Activated CD8-positive, alpha-beta memory T cell treated with anti-CD3 and anti-CD28 coated beads, Interleukin-2, amount 50 U/mL, for 1 hour (primary cell): ENCODE measurements at regions not wholly inside any gene's neighbourhood (a gene's known extent, or its start where the extent isn't known, plus 50 kb on each side); places are given as distances from the start of the nearest gene placed in this dataset.
"Not testable (repeated sequence)": the region's sequence is repeated elsewhere in the genome, so short reads cannot be mapped to it uniquely, and the experiment has no call there.

ENCODE experiments used
- DNase-seq: peaks from one replicate; pipeline ENCODE4 v3.0.0-alpha.2; 2020; ENCODE audit errors: extremely low read depth

DNA sequence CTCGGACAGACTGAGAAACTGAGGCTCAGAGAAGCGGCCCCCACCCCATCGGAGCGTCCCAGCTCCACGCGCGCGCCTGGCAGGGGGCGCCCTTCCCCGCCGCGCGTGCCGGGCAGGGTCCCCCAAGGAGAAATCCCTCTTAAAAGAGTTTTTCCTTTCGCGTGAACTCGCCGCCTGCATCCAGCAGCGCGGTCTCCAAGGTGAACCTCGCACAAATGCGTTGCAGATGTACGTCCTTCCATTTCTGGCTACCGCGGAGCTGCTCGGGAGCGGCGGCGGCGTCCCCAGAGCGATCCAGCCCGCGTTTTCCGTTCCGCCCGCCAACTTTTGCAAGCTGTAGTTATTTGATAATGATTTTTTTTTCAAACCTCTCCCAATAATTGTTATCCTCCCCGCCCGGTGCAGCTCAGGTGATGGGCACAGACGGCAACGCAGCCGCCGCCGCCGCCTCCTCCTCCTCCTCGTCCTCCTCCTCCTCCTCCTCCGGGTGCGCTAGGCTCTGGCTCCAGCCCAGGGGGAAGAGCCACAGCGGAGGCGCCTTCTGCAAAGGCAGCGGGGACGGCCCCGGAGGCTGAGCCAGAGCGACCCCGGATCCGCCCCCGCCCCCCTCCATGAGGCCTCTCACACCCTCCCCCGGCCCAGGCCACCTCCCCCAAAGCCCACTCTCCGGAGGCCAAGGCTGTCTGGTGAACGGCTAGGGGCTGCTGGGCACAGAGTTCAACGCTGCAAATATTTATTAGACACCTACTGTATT lies 74.0 kb upstream of the CUX1 start:
- DNase-seq, result peak; percentile 31

DNA sequence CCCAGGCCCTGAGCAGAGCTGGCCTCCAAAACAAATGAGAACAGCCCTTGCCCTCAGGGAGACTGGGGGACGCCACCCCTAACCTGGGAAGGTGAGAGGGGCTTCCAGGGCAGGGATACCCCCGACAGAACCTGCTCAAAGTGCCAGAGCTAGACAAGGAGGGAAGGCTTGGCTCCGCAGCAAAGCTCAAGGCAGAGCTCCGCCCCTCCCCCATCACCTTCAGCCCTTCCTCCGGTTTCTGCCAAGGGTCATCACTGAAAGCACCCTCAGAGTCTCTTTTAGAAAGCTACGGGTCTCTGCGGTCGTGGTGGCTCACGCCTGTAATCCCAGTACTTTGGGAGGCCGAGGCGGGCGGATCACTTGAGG lies 73.4 kb upstream of the CUX1 start:
- DNase-seq, result no peak

DNA sequence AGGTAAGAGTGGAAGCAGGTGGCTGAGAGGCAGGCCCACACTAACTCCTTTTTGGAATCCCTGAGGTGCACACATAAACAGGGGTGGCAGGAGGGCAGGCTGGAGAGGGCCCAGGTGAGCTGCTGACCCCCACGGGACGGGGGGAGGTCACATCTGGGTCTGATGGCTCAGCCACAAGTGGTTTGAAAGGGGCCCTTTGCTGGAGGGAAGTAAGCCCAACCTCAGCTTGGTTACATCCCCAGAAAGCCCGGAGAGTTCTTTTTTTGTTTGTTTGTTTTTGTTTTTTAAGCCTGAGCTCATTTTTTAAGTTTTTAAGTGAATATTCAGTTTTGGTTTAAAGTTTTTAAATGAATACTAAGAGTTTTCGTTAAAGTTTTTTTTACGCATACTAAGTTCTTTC lies 72.8 kb upstream of the CUX1 start:
- no peak for DNase-seq

GRCh38 chr7:101746314-101746713 lies 71.1 kb upstream of the CUX1 start:
- DNase-seq, result no peak

DNA sequence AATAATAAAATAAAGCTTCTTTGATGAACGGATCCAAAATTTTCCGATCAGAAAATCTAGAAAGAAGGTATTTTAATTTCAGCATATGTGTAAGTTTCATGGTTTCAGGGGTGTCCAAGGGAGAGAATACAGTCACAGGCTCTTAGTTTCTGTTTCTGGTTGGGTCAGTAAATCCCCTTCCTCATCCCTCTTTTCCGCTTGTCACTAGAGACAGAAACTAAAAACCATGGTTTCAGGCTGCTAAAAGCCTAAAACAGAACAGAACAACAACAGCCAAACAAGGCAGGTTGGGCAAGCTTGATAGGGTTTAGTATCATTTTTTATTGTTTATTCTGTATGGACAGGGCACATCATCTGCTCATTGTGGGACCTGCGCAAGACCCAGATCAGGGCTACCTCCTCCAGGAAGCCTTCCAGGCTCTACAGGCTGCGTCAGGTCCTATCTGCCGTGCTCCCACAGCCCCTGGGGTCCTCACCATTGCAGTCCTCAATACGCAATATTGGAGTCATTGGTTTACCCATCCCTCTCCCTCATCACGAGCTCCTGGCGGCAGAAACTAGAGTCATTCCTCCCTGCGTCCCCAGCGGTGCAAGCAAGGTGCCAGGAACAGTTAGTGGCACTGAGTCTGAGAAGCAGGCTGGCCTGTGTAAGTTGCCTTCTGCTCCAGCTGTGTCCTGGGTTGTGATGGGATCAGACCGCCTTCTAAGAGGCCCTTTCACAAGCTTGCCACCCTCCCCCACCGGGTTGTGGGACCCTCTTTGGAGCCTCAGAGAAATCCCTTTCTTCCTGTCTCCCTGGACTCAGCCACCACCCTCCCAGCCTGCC lies 70.2 kb upstream of the CUX1 start:
- no peak for DNase-seq

DNA sequence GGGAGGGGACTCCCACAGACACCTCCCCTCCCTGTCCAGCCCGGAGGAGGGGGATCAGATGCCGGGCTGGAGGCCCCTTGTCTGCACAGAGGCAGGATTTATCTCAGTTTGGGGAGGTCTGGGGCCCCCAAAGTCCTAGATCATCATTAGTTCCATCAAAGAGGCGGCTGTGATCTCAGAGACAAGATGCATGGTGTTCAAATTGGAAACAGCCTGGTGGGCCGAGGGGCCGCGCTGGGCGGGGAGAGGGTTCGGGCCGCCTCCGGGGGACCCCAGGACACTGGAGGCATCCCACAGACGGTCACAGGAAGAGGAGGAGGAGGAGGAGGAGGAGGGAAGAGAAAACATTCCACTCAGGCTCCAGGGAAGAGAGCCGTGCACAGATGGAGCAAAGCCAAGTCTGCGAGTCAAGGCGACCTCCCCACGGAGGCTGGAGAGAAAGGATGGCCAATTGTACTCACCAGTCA lies 69.5 kb upstream of the CUX1 start:
- no peak for DNase-seq

- no peak for DNase-seq
These were observed 67.5 kb upstream of the CUX1 start for GRCh38 chr7:101749891-101750290.

- no peak for DNase-seq
These were observed 64.1 kb upstream of the CUX1 start for GRCh38 chr7:101753316-101753715.

DNA sequence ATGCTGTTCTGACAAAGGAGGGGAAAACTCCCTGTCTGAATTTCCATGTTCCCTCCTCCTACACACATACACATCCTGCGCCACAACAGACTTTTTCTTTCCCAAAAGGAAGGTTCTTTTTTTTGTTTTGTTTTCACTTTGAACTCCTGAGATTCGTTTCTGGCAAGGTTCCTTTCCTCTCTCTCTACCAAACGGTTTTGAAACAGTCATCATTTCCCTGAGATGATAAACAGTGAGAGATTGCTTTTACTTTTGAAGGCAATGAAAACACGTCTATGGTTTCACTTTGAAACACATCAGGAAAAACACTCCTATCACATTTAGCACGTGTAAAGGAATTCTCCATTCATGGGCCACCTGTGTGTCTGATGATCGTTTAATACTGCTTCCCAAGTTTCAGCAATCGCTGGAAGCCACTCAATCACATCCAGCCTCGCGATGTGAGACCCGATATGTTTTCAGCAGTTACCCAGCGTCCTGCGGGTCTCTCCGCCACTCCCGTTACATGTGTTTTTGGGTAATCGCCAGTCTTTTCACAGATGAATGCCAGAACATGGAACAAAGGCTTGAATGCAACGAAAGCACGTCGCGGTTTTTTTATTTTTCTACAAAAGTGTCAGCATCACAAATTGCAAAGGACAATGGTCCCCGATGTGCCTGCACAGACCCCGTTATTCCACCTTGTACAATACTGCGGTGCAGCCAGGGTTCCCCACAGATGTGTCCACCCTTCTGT lies 62.8 kb upstream of the CUX1 start:
- no peak for DNase-seq

DNA sequence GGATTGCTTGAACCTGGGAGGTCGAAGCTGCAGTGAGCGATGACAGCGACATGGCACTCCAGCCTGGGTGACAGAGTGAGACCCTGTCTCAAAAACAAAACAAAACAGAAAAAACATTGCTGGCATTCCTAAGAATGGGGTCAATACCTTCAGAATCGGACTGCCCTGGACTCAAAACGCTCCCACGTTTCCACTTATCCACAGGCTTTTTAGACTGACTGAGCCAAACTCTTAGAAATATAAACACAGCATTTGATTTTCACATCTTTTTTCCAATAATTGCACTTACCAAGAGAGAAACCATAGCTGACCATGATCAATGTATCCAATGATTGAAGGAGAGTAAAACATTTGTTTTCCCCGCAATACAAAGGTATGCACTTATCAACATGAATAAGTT lies 59.5 kb upstream of the CUX1 start:
- DNase-seq, result no peak

- DNase-seq, result not testable (repeated sequence)
These were observed 58.9 kb upstream of the CUX1 start for GRCh38 chr7:101758519-101758918.

DNA sequence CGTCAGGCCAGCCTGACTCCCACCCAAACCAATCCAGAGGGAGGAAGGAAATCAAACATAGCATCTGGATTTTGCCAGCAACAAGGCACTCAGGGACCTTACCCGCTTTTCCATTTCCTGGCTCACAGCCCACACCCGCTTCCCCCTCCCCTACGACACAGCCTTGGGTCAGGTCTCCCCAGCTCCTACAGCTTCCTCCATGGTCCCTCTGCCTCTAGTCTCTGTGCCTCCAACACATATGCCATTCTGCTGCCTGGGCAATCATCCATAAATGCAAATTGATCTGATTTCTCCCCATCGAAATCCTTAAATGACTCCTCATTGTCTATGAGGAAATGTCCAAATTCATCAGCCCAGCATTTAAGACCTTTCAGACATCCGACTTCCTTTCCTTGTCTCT lies 53.2 kb upstream of the CUX1 start:
- DNase-seq, result no peak

DNA sequence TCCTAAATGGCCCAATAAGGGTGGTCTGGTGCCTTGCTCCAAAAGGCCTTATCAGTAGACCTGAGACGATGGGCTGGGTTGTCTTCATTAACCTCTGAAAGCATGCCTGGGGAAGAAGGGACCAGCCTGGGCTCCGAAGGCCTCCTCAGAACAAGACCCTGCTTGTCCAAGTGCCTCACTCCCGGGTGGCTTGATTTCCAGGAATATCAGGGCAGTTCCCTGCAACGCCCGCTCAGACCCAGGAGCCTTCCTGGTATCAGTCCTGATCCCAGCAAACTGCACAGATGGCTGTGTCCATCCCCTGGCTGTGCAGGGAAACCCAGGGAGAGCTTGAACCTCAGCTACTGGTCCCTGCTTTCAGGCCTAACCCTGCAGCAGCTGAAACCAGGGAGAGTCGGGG lies 49.9 kb upstream of the CUX1 start:
- DNase-seq, result no peak
